ENCODE measurements at regions not wholly inside any gene's neighbourhood (a gene's known extent, or its start where the extent isn't known, plus 50 kb on each side); places are given as distances from the start of the nearest gene placed in this dataset.

- Histone ChIP-seq H3K4me3 (ENCODE audit: extremely low read depth in 1 of 4, insufficient read depth in 2 of 4, low read depth in 3 of 4, low read length in 4 of 4) (no peak overlapping the region), H4K8ac (ENCODE audit: extremely low read depth, insufficient read depth, low read length) (no peak overlapping the region), H4K20me1 (replicated peaks in 1 of 2; ENCODE audit: control insufficient read depth in 1 of 2, insufficient read depth in 2 of 2, low read length in 2 of 2) (no peaks in the 10 kb centered on the region), H2AFZ (ENCODE audit: low read length) (no peak overlapping the region), H3K4me1 (replicated peaks in 1 of 4; ENCODE audit: control insufficient read depth in 3 of 4, insufficient read depth in 4 of 4, low read length in 3 of 4) (no peaks in the 10 kb centered on the region), H4K91ac (replicated peaks; ENCODE audit: insufficient read length, low read length) (no peak overlapping the region), H2BK120ac (replicated peaks; ENCODE audit: low read depth, low read length) (no peak overlapping the region), H2BK5ac (ENCODE audit: low read depth, low read length) (no peak overlapping the region), H3K23me2 (ENCODE audit: low read depth, low read length) (no peaks in the 10 kb centered on the region), H2AK5ac (ENCODE audit: low read depth, low read length) (no peak overlapping the region), H3K36me3 (ENCODE audit: control insufficient read depth in 2 of 4, insufficient read depth in 4 of 4, low read length in 3 of 4) (no peaks in the 10 kb centered on the region), H3K27me3 (replicated peaks in 1 of 4; ENCODE audit: control insufficient read depth in 3 of 4, extremely low read depth in 1 of 4, insufficient read depth in 3 of 4, low read length in 3 of 4) (no peaks in the 10 kb centered on the region), H3K4ac (replicated peaks; ENCODE audit: insufficient read length, low read depth, low read length) (no peak overlapping the region), H3K79me2 (ENCODE audit: control insufficient read depth in 1 of 2, insufficient read depth in 2 of 2, low read length in 2 of 2) (no peaks in the 10 kb centered on the region), H4K5ac (ENCODE audit: insufficient read length, low read depth, low read length) (no peak overlapping the region), H2BK20ac (ENCODE audit: low read length) (no peak overlapping the region), H3K27ac (ENCODE audit: low read depth, low read length) (no peak overlapping the region), H3K23ac (ENCODE audit: insufficient read length) (no peak overlapping the region), H3K18ac (ENCODE audit: extremely low read depth, low read length) (no peak overlapping the region), H2BK12ac (ENCODE audit: low read depth, low read length) (no peak overlapping the region), H3K14ac (ENCODE audit: insufficient read length) (no peak overlapping the region), H3K79me1 (ENCODE audit: low read depth, low read length) (no peaks in the 10 kb centered on the region), H3K9me3 (ENCODE audit: insufficient read depth in 2 of 2, low read depth in 1 of 2, low read length in 1 of 2) (no peaks in the 10 kb centered on the region), H2BK15ac (ENCODE audit: low read length) (no peak overlapping the region), H3K9ac (replicated peaks in 1 of 4; ENCODE audit: extremely low read depth in 1 of 4, low read depth in 3 of 4, low read length in 3 of 4) (no peak overlapping the region), H3K56ac (replicated peaks; ENCODE audit: insufficient read length, low read depth, low read length) (no peak overlapping the region), H3K4me2 (ENCODE audit: insufficient read depth in 1 of 2, low read depth in 2 of 2, low read length in 2 of 2) (no peak overlapping the region)
- TF ChIP-seq BACH1 (IDR thresholded peaks at IDR 0.05; ENCODE audit: low read length) (no peak), USF2 (IDR thresholded peaks at IDR 0.05; ENCODE audit: low read length) (no peak), CBX8 (IDR thresholded peaks at IDR 0.05; ENCODE audit: borderline replicate concordance, low read depth, low read length) (no peak), YY1 (IDR thresholded peaks at IDR 0.05; ENCODE audit: low read depth, low read length) (no peak), MAFK (IDR thresholded peaks at IDR 0.05; ENCODE audit: low read depth, low read length) (no peak), TBP (IDR thresholded peaks at IDR 0.05; ENCODE audit: low read depth, low read length) (no peak), NRF1 (IDR thresholded peaks at IDR 0.05; ENCODE audit: low read depth, low read length) (no peak), CBX5 (IDR thresholded peaks at IDR 0.05; ENCODE audit: low read depth, low read length) (no peak), RAD21 (IDR thresholded peaks at IDR 0.05 in 1 of 2, conservative IDR thresholded peaks at IDR 0.05 in 1 of 2; ENCODE audit: low read depth in 2 of 2, low read length in 2 of 2) (no peak)
- FAIRE-seq (no peak), DNase-seq (ENCODE audit: low read depth in 1 of 2, low spot score in 2 of 2) (no peak)
- ChIA-PET POLR2A (ENCODE audit: partially characterized antibody) (no interaction called here), CTCF (ENCODE audit: partially characterized antibody) (no interaction called here)
- 92% methylated on average over 4 of the region's 4 CpGs; no CpG with 5 or more reads in 1 of the 2 experiments for WGBS, 2 experiments (ENCODE audit: extremely low coverage in 1 of 2, insufficient coverage in 1 of 2, insufficient read length in 1 of 2, insufficient replicate concordance in 2 of 2, low coverage in 1 of 2, low lambda C conversion rate in 2 of 2, missing lambda C conversion rate in 1 of 2)
Observed at GRCh38 chr4:110953898-110954297, 331.0 kb upstream of the PITX2 start.
